Panc1 (cell line): ENCODE measurements at regions not wholly inside any gene's neighbourhood (a gene's known extent, or its start where the extent isn't known, plus 50 kb on each side); places are given as distances from the start of the nearest gene placed in this dataset.

ENCODE experiments used
- CTCF ChIP-seq: fragments of 450-650 bp; IDR thresholded peaks from 2 replicates; pipeline ENCODE4 v1.5.1; 2017; ENCODE audit warnings: mild to moderate bottlenecking
- REST ChIP-seq, 2 experiments: IDR thresholded peaks; 2 replicates each; pipeline ENCODE4 v1.6.1; 2011 to 2012; ENCODE audit warnings: low read depth in 2 of 2, control low read depth in 1 of 2, low read length in 1 of 2, mild to moderate bottlenecking in 1 of 2, moderate library complexity in 1 of 2; ENCODE audit not compliant: insufficient read depth in 1 of 2
- TCF7L2 ChIP-seq: IDR thresholded peaks from 2 replicates; pipeline ENCODE4 v1.6.1; 2011; ENCODE audit warnings: mild to moderate bottlenecking, low read depth, low read length, inconsistent platforms

DNA sequence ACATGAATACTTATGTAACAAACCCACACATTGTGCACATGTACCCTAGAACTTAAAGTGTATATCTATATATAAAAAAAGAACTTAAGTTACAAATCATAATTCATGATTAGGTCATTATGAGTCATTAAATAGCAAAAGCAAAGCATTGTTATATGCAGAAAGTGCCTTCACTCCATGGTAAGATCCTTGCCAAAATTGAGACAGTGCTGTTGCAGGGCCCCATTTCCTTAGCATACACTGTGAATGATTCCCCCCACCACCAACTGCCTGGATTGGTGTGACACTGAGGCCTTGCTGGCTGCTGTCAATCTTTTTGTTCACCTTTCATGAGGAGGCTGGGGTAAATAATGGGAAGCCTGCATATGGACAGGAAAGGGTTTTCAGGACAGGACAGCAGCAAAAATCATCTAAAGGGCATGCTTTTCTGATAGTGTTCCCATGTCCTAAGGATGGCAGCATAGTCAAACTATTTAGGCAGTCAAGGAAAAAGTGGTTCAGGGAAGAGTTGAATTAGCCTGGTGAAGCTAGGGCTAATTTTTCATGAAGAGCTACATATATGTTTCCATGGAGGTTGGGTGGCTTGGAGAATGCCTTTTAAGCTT, 188.2 kb upstream of the ASCC3 start:
- no peak for TF ChIP-seq CTCF
- no peak for TF ChIP-seq REST (IDR thresholded peaks at IDR 0.05; ENCODE audit: insufficient read depth in 1 of 2, low read depth in 2 of 2, low read length in 1 of 2)
- no peak for TF ChIP-seq TCF7L2
